ENCODE measurements at regions not wholly inside any gene's neighbourhood (a gene's known extent, or its start where the extent isn't known, plus 50 kb on each side); places are given as distances from the start of the nearest gene placed in this dataset.

DNA sequence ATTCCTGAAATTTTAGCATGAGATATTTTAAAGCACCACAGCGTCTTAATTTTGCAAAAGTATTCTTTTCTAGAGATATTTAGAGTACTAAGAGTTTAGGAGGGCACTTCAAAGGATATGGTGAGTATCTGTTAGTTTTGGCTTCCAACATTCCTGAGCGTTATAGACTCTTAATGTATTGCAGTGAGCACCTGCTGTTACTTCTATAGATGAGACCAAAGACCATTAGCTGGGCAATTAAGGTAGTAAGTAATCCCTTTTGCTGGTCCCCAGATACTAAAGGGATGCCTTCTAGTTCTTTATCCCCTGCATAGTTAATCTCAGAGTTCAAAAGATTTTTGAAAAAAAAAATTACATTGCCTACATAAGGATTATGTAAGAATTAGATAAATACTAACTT is 975.6 kb downstream of the GALC start:
- no peaks in the 10 kb centered on the region for H3K36me3 ChIP-seq (ENCODE audit: control insufficient read depth in 5 of 5, insufficient read depth in 5 of 5, low read length in 5 of 5)
- no peak overlapping the region for H3K4me3 ChIP-seq (ENCODE audit: low read depth in 1 of 5, low read length in 5 of 5)
- no peaks in the 10 kb centered on the region for H3K27me3 ChIP-seq (ENCODE audit: control insufficient read depth in 5 of 5, insufficient read depth in 4 of 5, low read length in 5 of 5)
- H3K9me3 ChIP-seq (ENCODE audit: control insufficient read depth in 5 of 5, low read length in 5 of 5): no peaks in the 10 kb centered on the region
- H3K9ac ChIP-seq (ENCODE audit: low read length in 5 of 5): no peak overlapping the region
- no peaks in the 10 kb centered on the region for H3K4me1 ChIP-seq (ENCODE audit: control insufficient read depth in 5 of 5, insufficient read depth in 5 of 5, low read length in 5 of 5)
- H3K27ac ChIP-seq (ENCODE audit: low read depth, low read length): no peak overlapping the region

DNA sequence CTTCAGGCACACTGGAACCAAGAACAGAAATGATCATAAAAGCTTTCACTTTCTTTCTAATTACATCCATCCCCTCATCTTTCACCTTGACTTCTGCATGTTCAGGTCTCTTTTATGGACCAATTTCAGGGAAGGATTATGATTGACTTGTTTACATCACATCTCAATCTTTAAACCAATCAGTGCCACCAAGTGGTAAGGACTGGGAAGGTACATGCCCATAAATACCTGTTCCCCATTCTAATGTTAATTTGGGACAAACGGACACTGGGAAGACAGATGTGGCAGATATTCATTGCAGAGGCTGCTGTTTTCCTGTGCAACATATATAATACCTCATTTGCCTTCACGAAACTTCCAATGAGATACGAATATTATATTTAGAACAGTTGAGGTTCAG is 978.1 kb downstream of the GALC start:
- Histone ChIP-seq H3K9me3 (ENCODE audit: control insufficient read depth in 5 of 5, low read length in 5 of 5) (no peaks in the 10 kb centered on the region), H3K27ac (ENCODE audit: low read depth, low read length) (no peak overlapping the region)

DNA sequence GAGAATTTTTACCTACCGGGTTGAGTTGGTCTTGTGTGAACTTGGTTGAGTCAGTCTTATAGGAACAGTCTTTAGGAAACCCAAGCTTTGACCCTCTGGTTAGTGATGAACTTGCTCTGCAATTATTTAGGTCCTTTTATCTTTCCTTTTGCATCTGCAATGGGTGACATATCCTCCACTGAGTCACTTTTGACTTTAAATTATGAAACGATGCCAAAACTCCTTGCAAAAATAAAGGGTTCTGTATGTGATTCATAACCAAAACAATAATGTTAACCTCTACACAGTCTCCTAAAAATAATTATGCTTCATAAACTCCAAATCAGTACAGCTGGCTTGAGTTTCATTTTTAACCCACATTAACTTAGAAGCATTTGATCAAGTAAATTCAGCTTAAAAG is 979.4 kb downstream of the GALC start:
- H3K9ac ChIP-seq (ENCODE audit: low read length in 5 of 5): no peak overlapping the region
- H3K27ac ChIP-seq (ENCODE audit: low read depth, low read length): no peak overlapping the region
- no peaks in the 10 kb centered on the region for H3K27me3 ChIP-seq (ENCODE audit: control insufficient read depth in 5 of 5, insufficient read depth in 4 of 5, low read length in 5 of 5)
- H3K4me3 ChIP-seq (ENCODE audit: low read depth in 1 of 5, low read length in 5 of 5): no peak overlapping the region
- no peaks in the 10 kb centered on the region for H3K36me3 ChIP-seq (ENCODE audit: control insufficient read depth in 5 of 5, insufficient read depth in 5 of 5, low read length in 5 of 5)
- no peaks in the 10 kb centered on the region for H3K4me1 ChIP-seq (ENCODE audit: control insufficient read depth in 5 of 5, insufficient read depth in 5 of 5, low read length in 5 of 5)
- no peaks in the 10 kb centered on the region for H3K9me3 ChIP-seq (ENCODE audit: control insufficient read depth in 5 of 5, low read length in 5 of 5)

More for the DNA sequence above, 978.1 kb downstream of the GALC start:
- Histone ChIP-seq H3K4me1 (ENCODE audit: control insufficient read depth in 5 of 5, insufficient read depth in 5 of 5, low read length in 5 of 5) (no peaks in the 10 kb centered on the region), H3K9ac (ENCODE audit: low read length in 5 of 5) (no peak overlapping the region), H3K4me3 (ENCODE audit: low read depth in 1 of 5, low read length in 5 of 5) (no peak overlapping the region), H3K27me3 (ENCODE audit: control insufficient read depth in 5 of 5, insufficient read depth in 4 of 5, low read length in 5 of 5) (no peaks in the 10 kb centered on the region), H3K36me3 (ENCODE audit: control insufficient read depth in 5 of 5, insufficient read depth in 5 of 5, low read length in 5 of 5) (no peaks in the 10 kb centered on the region)

DNA sequence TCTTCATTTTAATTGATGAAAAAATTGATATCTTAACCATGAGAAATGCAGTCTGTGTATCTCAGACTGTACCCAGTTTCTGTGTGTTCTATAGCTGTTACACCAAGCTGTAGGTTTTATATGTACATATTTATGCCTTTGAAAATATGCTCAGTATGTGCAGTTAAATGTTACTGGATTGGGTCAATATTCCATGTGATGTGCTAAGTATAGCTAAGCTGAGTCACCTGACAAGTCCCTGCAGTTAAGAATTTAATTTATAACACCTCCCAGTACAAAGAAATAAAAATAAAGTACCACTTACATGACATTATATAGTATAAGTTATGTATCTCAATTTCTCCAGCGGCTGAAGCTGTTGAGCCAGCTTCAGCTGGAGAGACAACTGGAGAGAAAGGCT is 984.0 kb downstream of the GALC start:
- Histone ChIP-seq H3K9me3 (ENCODE audit: control insufficient read depth in 5 of 5, low read length in 5 of 5) (peaks cover 0 to 2% (median 0%) of the 10 kb centered on the region in 5 donors), H3K9ac (ENCODE audit: low read length in 5 of 5) (no peak overlapping the region), H3K36me3 (ENCODE audit: control insufficient read depth in 5 of 5, insufficient read depth in 5 of 5, low read length in 5 of 5) (no peaks in the 10 kb centered on the region), H3K4me3 (ENCODE audit: low read depth in 1 of 5, low read length in 5 of 5) (no peak overlapping the region), H3K4me1 (ENCODE audit: control insufficient read depth in 5 of 5, insufficient read depth in 5 of 5, low read length in 5 of 5) (no peaks in the 10 kb centered on the region), H3K27ac (ENCODE audit: low read depth, low read length) (no peak overlapping the region), H3K27me3 (ENCODE audit: control insufficient read depth in 5 of 5, insufficient read depth in 4 of 5, low read length in 5 of 5) (no peaks in the 10 kb centered on the region)

DNA sequence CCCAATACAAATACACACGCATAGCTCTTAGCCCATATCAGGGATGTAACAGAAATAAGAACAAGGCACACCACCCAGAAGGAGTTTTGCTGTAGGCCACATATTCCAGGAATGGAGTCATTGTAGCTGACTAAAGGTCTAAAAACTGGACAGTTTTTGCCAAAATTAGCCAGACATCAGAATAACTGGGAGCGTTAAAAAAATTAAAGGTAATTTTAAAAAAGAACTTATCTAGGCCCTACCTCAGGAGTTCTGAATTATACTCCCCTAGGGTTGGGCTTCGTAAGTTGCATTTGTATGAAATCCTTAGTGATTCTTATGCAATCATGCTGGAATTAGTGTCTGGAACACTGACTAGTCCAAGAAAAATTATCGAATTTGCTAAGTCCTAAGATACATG is 987.7 kb downstream of the GALC start:
- Histone ChIP-seq H3K36me3 (ENCODE audit: control insufficient read depth in 5 of 5, insufficient read depth in 5 of 5, low read length in 5 of 5) (no peaks in the 10 kb centered on the region), H3K27ac (ENCODE audit: low read depth, low read length) (no peak overlapping the region), H3K4me1 (ENCODE audit: control insufficient read depth in 5 of 5, insufficient read depth in 5 of 5, low read length in 5 of 5) (no peaks in the 10 kb centered on the region), H3K9me3 (ENCODE audit: control insufficient read depth in 5 of 5, low read length in 5 of 5) (peaks cover 0 to 2% (median 0%) of the 10 kb centered on the region in 5 donors), H3K27me3 (ENCODE audit: control insufficient read depth in 5 of 5, insufficient read depth in 4 of 5, low read length in 5 of 5) (no peaks in the 10 kb centered on the region), H3K4me3 (ENCODE audit: low read depth in 1 of 5, low read length in 5 of 5) (no peak overlapping the region), H3K9ac (ENCODE audit: low read length in 5 of 5) (no peak overlapping the region)

DNA sequence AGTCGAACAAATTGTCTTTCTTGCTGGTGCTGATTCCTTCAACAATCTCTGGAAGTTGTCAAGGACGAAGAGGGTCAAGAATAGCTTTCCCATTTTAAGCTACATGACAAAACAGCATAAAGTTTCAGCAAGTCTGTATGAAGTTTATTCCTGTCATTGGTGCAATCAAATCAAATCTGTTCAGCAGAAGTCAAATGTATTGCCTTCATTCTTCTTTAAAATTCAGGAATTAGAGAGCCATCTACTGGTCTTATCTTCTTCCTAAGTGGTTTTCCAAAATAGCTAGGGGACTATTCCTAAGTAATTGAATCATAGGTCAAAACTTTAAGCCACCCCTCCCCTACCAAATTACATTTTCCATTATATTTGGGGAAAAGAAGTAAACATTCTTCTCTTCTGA is 990.2 kb downstream of the GALC start:
- H3K4me3 ChIP-seq (ENCODE audit: low read depth in 1 of 5, low read length in 5 of 5): no peak overlapping the region
- no peak overlapping the region for H3K9ac ChIP-seq (ENCODE audit: low read length in 5 of 5)
- H3K4me1 ChIP-seq (ENCODE audit: control insufficient read depth in 5 of 5, insufficient read depth in 5 of 5, low read length in 5 of 5): no peaks in the 10 kb centered on the region
- no peak overlapping the region for H3K27ac ChIP-seq (ENCODE audit: low read depth, low read length)
- H3K36me3 ChIP-seq (ENCODE audit: control insufficient read depth in 5 of 5, insufficient read depth in 5 of 5, low read length in 5 of 5): no peaks in the 10 kb centered on the region
- H3K27me3 ChIP-seq (ENCODE audit: control insufficient read depth in 5 of 5, insufficient read depth in 4 of 5, low read length in 5 of 5): no peaks in the 10 kb centered on the region
- H3K9me3 ChIP-seq (ENCODE audit: control insufficient read depth in 5 of 5, low read length in 5 of 5): no peaks in the 10 kb centered on the region

DNA sequence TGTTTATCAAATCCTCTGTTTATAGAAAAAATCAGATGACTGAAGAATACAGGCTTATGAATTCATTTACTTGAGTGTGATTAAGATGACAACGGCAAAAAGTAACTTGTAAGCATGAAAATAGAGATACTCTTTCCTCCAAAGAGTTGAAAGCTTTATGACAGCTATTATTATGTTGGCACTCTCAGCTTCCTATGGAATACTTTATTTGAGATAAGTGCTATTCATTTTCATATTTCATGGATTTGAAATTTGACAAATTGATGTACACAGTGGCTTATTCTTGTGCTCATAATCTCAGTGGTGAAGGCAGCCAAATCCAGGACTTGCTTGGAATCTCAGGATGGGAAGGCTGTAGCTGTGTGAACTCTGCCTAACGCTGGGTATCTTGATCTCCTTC is 991.6 kb downstream of the GALC start:
- Histone ChIP-seq H3K36me3 (ENCODE audit: control insufficient read depth in 5 of 5, insufficient read depth in 5 of 5, low read length in 5 of 5) (no peaks in the 10 kb centered on the region), H3K27me3 (ENCODE audit: control insufficient read depth in 5 of 5, insufficient read depth in 4 of 5, low read length in 5 of 5) (no peaks in the 10 kb centered on the region), H3K4me1 (ENCODE audit: control insufficient read depth in 5 of 5, insufficient read depth in 5 of 5, low read length in 5 of 5) (no peaks in the 10 kb centered on the region), H3K9me3 (ENCODE audit: control insufficient read depth in 5 of 5, low read length in 5 of 5) (no peaks in the 10 kb centered on the region), H3K9ac (ENCODE audit: low read length in 5 of 5) (no peak overlapping the region), H3K4me3 (ENCODE audit: low read depth in 1 of 5, low read length in 5 of 5) (no peak overlapping the region), H3K27ac (ENCODE audit: low read depth, low read length) (no peak overlapping the region)

DNA sequence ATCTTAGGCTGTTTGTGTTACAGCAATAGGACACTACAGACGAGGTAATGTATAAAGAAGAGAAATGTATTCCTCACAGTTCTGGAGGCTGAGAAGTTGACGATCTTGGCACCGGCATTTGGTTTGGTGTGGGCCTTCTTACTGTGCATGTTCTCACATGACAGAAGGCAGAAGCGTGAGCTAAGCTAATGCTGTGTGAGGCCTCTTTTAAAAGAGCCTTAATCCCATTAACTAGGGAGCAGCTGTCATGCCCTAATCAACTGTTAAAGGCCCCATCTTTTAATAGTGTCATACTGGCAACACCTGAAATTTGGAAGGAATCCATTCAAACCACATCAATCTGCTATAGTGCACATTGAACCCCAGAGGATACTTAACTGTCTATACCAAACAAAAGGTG is 992.9 kb downstream of the GALC start:
- Histone ChIP-seq H3K9me3 (ENCODE audit: control insufficient read depth in 5 of 5, low read length in 5 of 5) (no peaks in the 10 kb centered on the region), H3K27me3 (ENCODE audit: control insufficient read depth in 5 of 5, insufficient read depth in 4 of 5, low read length in 5 of 5) (no peaks in the 10 kb centered on the region), H3K36me3 (ENCODE audit: control insufficient read depth in 5 of 5, insufficient read depth in 5 of 5, low read length in 5 of 5) (no peaks in the 10 kb centered on the region), H3K4me3 (ENCODE audit: low read depth in 1 of 5, low read length in 5 of 5) (no peak overlapping the region), H3K9ac (ENCODE audit: low read length in 5 of 5) (no peak overlapping the region), H3K27ac (ENCODE audit: low read depth, low read length) (no peak overlapping the region), H3K4me1 (ENCODE audit: control insufficient read depth in 5 of 5, insufficient read depth in 5 of 5, low read length in 5 of 5) (no peaks in the 10 kb centered on the region)

DNA sequence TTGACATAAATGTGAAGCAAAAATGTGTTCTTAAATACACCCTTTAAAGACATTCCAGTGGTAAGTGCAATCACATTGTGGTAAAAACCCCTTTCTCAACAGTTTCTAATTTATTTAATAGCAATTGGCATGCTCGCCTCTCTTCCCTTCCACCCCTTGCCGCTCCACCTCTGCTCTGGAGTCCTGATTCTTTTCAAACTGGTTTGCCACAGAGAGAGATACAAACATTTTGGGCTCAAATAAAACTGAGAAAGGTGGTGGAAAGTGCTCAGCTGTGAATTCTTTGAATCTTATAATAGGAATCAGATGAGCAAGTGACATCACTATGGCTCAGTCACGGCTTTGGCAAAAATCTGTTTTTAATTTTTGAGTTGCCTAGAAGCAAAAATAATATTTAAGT is 993.9 kb downstream of the GALC start:
- Histone ChIP-seq H3K9ac (ENCODE audit: low read length in 5 of 5) (no peak overlapping the region), H3K27me3 (ENCODE audit: control insufficient read depth in 5 of 5, insufficient read depth in 4 of 5, low read length in 5 of 5) (no peaks in the 10 kb centered on the region), H3K4me1 (ENCODE audit: control insufficient read depth in 5 of 5, insufficient read depth in 5 of 5, low read length in 5 of 5) (no peaks in the 10 kb centered on the region), H3K36me3 (ENCODE audit: control insufficient read depth in 5 of 5, insufficient read depth in 5 of 5, low read length in 5 of 5) (no peaks in the 10 kb centered on the region), H3K9me3 (ENCODE audit: control insufficient read depth in 5 of 5, low read length in 5 of 5) (no peaks in the 10 kb centered on the region), H3K4me3 (ENCODE audit: low read depth in 1 of 5, low read length in 5 of 5) (no peak overlapping the region), H3K27ac (ENCODE audit: low read depth, low read length) (no peak overlapping the region)

DNA sequence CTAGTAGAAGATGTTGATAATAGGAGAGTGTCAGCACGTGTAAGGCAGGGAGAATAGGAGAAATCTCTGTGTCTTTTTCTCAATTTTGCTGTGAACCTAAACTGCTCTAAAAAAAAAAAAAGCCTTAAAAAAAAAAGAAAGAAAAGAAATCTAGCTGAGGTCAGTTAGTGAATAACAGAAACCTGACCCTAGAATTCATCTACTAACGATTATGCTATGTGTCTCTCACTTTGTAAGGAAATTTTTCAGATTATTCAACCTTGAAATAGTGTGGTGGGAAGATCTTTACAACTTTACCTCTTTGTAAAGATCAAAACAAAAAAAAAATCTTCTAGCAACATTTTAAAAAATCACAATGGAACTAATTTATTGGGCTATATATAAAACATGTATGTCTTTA is 995.7 kb downstream of the GALC start:
- H3K4me3 ChIP-seq (ENCODE audit: low read depth in 1 of 5, low read length in 5 of 5): no peak overlapping the region
- H3K36me3 ChIP-seq (ENCODE audit: control insufficient read depth in 5 of 5, insufficient read depth in 5 of 5, low read length in 5 of 5): no peaks in the 10 kb centered on the region
- no peaks in the 10 kb centered on the region for H3K4me1 ChIP-seq (ENCODE audit: control insufficient read depth in 5 of 5, insufficient read depth in 5 of 5, low read length in 5 of 5)
- H3K9me3 ChIP-seq (ENCODE audit: control insufficient read depth in 5 of 5, low read length in 5 of 5): no peaks in the 10 kb centered on the region
- no peak overlapping the region for H3K27ac ChIP-seq (ENCODE audit: low read depth, low read length)
- no peak overlapping the region for H3K9ac ChIP-seq (ENCODE audit: low read length in 5 of 5)
- no peaks in the 10 kb centered on the region for H3K27me3 ChIP-seq (ENCODE audit: control insufficient read depth in 5 of 5, insufficient read depth in 4 of 5, low read length in 5 of 5)

DNA sequence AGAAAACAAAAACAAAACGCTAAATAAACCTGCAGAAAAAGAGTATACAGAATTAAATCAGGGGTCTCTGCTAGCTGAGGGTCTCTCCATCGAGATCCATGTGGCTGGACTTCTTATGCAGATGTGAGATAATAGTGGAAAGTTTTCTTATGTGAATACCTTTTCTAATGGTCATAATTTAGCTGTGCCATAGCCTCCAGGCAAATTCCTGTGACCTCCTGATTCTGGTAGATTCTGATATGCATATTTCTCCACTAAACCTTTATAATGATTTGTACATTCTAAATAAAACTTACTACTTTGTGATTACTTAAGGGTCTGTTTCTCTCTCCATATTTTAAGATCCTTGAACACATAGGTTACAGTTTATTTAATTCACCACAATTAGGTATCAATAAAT is 1002.6 kb downstream of the GALC start:
- Histone ChIP-seq H3K4me3 (ENCODE audit: low read depth in 1 of 5, low read length in 5 of 5) (no peak overlapping the region), H3K9ac (ENCODE audit: low read length in 5 of 5) (no peak overlapping the region), H3K4me1 (ENCODE audit: control insufficient read depth in 5 of 5, insufficient read depth in 5 of 5, low read length in 5 of 5) (no peaks in the 10 kb centered on the region), H3K27ac (ENCODE audit: low read depth, low read length) (no peak overlapping the region), H3K27me3 (ENCODE audit: control insufficient read depth in 5 of 5, insufficient read depth in 4 of 5, low read length in 5 of 5) (no peaks in the 10 kb centered on the region), H3K36me3 (ENCODE audit: control insufficient read depth in 5 of 5, insufficient read depth in 5 of 5, low read length in 5 of 5) (no peaks in the 10 kb centered on the region), H3K9me3 (ENCODE audit: control insufficient read depth in 5 of 5, low read length in 5 of 5) (no peaks in the 10 kb centered on the region)
